ENCODE measurements at regions not wholly inside any gene's neighbourhood (a gene's known extent, or its start where the extent isn't known, plus 50 kb on each side); places are given as distances from the start of the nearest gene placed in this dataset.

DNA sequence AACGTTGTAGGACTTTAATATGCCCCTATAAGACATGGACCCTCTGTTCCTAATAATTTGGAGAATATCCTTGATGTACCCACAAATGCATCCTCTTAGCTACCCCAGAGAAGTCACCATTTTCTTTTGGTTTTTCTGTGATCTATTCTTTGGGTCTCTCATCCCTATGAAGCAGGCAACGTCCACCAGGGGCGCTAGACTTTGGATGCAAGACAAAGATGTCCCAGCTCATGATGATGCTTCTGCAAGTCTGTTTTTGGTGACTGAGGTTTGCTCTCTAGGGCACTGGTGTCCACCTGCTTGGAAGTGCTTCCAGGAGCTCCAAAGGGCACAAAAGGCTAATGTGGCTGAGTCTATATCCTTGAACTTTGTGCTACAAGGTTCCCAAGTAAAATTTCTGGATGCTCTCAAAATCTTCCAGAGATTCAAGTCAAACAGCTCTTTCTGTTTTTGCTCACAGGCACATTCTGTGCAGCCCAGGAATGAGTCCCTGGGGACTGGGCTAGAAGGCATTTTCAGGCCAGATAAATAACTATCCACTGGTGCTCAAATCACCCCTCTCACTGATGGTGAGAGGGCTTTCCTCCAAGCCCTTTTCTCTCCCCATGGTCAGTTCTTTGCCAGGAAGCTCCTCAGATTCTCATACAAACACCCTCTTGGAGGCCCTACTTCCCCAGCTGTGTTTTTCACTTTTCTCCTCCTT lies 166.4 kb downstream of the C7orf25 start:
- peak in 7 of 8 donors; percentile 60 to 92 (median 72) for ATAC-seq
- H3K4me3 ChIP-seq, result no peak overlapping the region
- peaks cover 0 to 14% (median 0%) of the 10 kb centered on the region in 9 donors for H3K4me1 ChIP-seq
- no peaks in the 10 kb centered on the region for H3K36me3 ChIP-seq
- H3K9me3 ChIP-seq, result peaks cover 0 to 8% (median 0%) of the 10 kb centered on the region in 11 donors
- intact Hi-C loops (cut with DNase I), result no loop called here
- H3K27me3 ChIP-seq, result no peaks in the 10 kb centered on the region
- TF ChIP-seq CTCF (IDR thresholded peaks at IDR 0.05), result peak; percentile 8 to 59 (median 47)
- peak overlapping the region in 1 of 10 donors; percentile 1 for H3K27ac ChIP-seq
- DNase-seq, result peak; percentile 33 to 36
- 34 to 35% methylated on average over 3 of the region's 3 CpGs for WGBS, 2 donors

GRCh38 chr7:42744746-42745145 lies 167.1 kb downstream of the C7orf25 start:
- Histone ChIP-seq H3K4me1 (peaks cover 0 to 19% (median 0%) of the 10 kb centered on the region in 9 donors), H3K27me3 (no peaks in the 10 kb centered on the region), H3K4me3 (no peak overlapping the region), H3K9me3 (peaks cover 0 to 8% (median 0%) of the 10 kb centered on the region in 11 donors), H3K27ac (no peak overlapping the region), H3K36me3 (no peaks in the 10 kb centered on the region)
- no peak for ATAC-seq
- 72 to 81% methylated on average over 3 of the region's 3 CpGs for WGBS, 2 donors
- intact Hi-C loops (cut with DNase I), result no loop called here
- no peak for TF ChIP-seq CTCF (IDR thresholded peaks at IDR 0.05)
- DNase-seq, result no peak

DNA sequence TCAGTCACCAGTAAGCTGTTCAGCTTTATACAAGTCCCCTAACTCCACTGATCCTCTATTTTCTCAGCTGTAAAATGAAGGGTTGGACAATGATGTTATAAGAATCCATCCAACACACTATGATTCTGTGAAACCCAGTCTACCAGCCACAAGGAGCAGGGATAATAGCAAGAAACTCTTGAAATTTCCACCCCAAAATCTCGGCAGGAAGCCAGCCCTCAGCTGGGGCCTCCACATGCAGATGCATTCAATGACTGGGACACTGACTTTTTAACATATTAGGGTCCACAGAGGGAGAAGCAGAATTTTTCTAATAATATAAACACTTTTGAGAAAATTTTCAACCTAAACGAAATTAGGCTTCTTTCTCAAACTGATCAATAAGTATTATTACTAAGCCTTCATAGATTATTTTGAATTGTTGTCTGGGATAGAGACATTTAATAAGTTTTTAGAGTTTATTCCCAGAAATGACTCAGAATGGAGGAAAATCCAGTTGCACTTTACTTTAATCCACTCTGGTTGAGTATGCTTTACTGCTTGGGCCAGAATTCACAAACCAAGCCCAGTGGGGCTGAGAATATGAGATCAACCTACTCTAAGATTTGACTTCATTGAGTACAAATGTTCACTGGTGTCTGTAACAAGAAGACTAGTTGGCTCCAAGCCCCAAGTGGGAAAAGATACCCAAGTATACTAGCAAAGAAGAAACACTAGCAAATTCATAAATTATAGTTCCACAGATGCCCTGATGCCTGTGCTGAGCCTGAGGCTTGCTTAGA lies 168.6 kb downstream of the C7orf25 start:
- ATAC-seq (no peak), DNase-seq (no peak)
- Histone ChIP-seq H3K27ac (peak overlapping the region in 3 of 10 donors; percentile 2 to 32 (median 17)), H3K9me3 (no peaks in the 10 kb centered on the region), H3K4me3 (no peak overlapping the region), H3K27me3 (no peaks in the 10 kb centered on the region), H3K36me3 (no peaks in the 10 kb centered on the region), H3K4me1 (peaks cover 0 to 24% (median 0%) of the 10 kb centered on the region in 9 donors)
- WGBS, 2 donors, result 67 to 70% methylated on average over 2 of the region's 2 CpGs
- no peak for TF ChIP-seq CTCF (IDR thresholded peaks at IDR 0.05)
- intact Hi-C loops (cut with DNase I), result no loop called here

GRCh38 chr7:42742318-42742717 lies 169.6 kb downstream of the C7orf25 start:
- Histone ChIP-seq H3K27me3 (no peaks in the 10 kb centered on the region), H3K4me1 (peaks cover 0 to 24% (median 0%) of the 10 kb centered on the region in 9 donors), H3K27ac (no peak overlapping the region), H3K36me3 (no peaks in the 10 kb centered on the region), H3K4me3 (no peak overlapping the region), H3K9me3 (no peaks in the 10 kb centered on the region)
- TF ChIP-seq CTCF (IDR thresholded peaks at IDR 0.05), result no peak
- intact Hi-C loops (cut with DNase I), result no loop called here
- ATAC-seq, result peak in 1 of 8 donors; percentile 11
- DNase-seq, result no peak
- WGBS, 2 donors, result 39 to 61% methylated on average over 3 of the region's 3 CpGs

All from heart right ventricle (tissue), 16 donors.